WTC11 (cell line): ENCODE measurements at regions not wholly inside any gene's neighbourhood (a gene's known extent, or its start where the extent isn't known, plus 50 kb on each side); places are given as distances from the start of the nearest gene placed in this dataset.

Experiments used
- ATAC-seq: fragments of 200-7000 bp; cut with Tn5 transposase; 2 replicates; pipeline ENCODE4 v1.10.0; 2021; ENCODE audit warnings: mild to moderate bottlenecking, moderate library complexity
- CTCF ChIA-PET: fragments of 300-600 bp; sonication (Branson Sonifier 250); formaldehyde crosslinking; loops from one replicate; lab custom pipeline; 2021; ENCODE audit warnings: antibody characterized with exemption; lab: Charles Lee
- POLR2A ChIA-PET: fragments of 350-600 bp; sonication (Branson Sonifier 250); formaldehyde crosslinking; loops from one replicate; lab custom pipeline; 2021; ENCODE audit warnings: antibody characterized with exemption; lab: Charles Lee
- DNase-seq: peaks from one replicate; pipeline ENCODE4 v3.0.0; 2021; ENCODE audit warnings: low spot score
- H3K27ac Mint-ChIP-seq: 2 replicates; pipeline ENCODE4 v1.8.0; 2021; ENCODE audit warnings: mixed read lengths
- H3K27me3 Mint-ChIP-seq: 2 replicates; pipeline ENCODE4 v1.8.0; 2021; ENCODE audit warnings: low read depth, mild to moderate bottlenecking, moderate library complexity, mixed read lengths
- H3K36me3 Mint-ChIP-seq: 2 replicates; pipeline ENCODE4 v1.8.0; 2021; ENCODE audit warnings: mixed read lengths
- H3K4me1 Mint-ChIP-seq: 2 replicates; pipeline ENCODE4 v1.8.0; 2022; ENCODE audit warnings: mixed read lengths
- H3K4me3 Mint-ChIP-seq: 2 replicates; pipeline ENCODE4 v1.8.0; 2021; ENCODE audit warnings: mild to moderate bottlenecking, moderate library complexity, mixed read lengths
- H3K9me3 Mint-ChIP-seq: 2 replicates; pipeline ENCODE4 v1.8.0; 2021; ENCODE audit warnings: mixed read lengths
- CBFB ChIP-seq: sonication (generic); formaldehyde crosslinking; IDR thresholded peaks from 2 replicates; pipeline ENCODE4 v1.8.1; 2022; ENCODE audit warnings: mild to moderate bottlenecking, low read depth, missing genetic modification reagents
- CTCF ChIP-seq: fragments of 200-600 bp; IDR thresholded peaks from 2 replicates; pipeline ENCODE4 v1.8.0; 2022; ENCODE audit warnings: antibody characterized with exemption
- FOXP4 ChIP-seq: sonication (generic); formaldehyde crosslinking; IDR thresholded peaks from 2 replicates; pipeline ENCODE4 v1.8.0; 2022; ENCODE audit warnings: mild to moderate bottlenecking, missing genetic modification reagents
- NFYB ChIP-seq: sonication (generic); formaldehyde crosslinking; conservative IDR thresholded peaks from 2 replicates; pipeline ENCODE4 v1.8.0; 2022; ENCODE audit warnings: low read depth, missing genetic modification reagents
- PREB ChIP-seq: sonication (generic); formaldehyde crosslinking; IDR thresholded peaks from 2 replicates; pipeline ENCODE4 v1.8.1; 2022; ENCODE audit warnings: mild to moderate bottlenecking, missing genetic modification reagents, moderate library complexity, borderline replicate concordance
- STAT6 ChIP-seq: sonication (generic); formaldehyde crosslinking; conservative IDR thresholded peaks from 2 replicates; pipeline ENCODE4 v1.8.1; 2023; ENCODE audit warnings: mild to moderate bottlenecking, low read depth, missing genetic modification reagents, moderate library complexity
- TEAD4 ChIP-seq: sonication (generic); formaldehyde crosslinking; IDR thresholded peaks from 2 replicates; pipeline ENCODE4 v1.8.0; 2022; ENCODE audit warnings: mild to moderate bottlenecking, missing genetic modification reagents
- ZNF121 ChIP-seq: sonication (generic); formaldehyde crosslinking; IDR thresholded peaks from 2 replicates; pipeline ENCODE4 v1.8.0; 2023; ENCODE audit warnings: missing genetic modification reagents
- ZNF263 ChIP-seq: sonication (generic); formaldehyde crosslinking; IDR thresholded peaks from 2 replicates; pipeline ENCODE4 v1.8.1; 2022; ENCODE audit warnings: low read depth, mild to moderate bottlenecking, moderate library complexity, missing genetic modification reagents
- ZNF281 ChIP-seq: sonication (generic); formaldehyde crosslinking; IDR thresholded peaks from 2 replicates; pipeline ENCODE4 v1.8.0; 2023; ENCODE audit warnings: mild to moderate bottlenecking, missing genetic modification reagents
- ZNF423 ChIP-seq: fragments of 250-450 bp; sonication (Bioruptor Pico); IDR thresholded peaks from 2 replicates; pipeline ENCODE4 v2.1.2; 2022; ENCODE audit warnings: mild to moderate bottlenecking, moderate library complexity
- ZNF512 ChIP-seq: sonication (generic); formaldehyde crosslinking; IDR thresholded peaks from 2 replicates; pipeline ENCODE4 v1.8.1; 2022; ENCODE audit warnings: missing genetic modification reagents, borderline replicate concordance

- ATAC-seq: no peak
- TF ChIP-seq PREB (CRISPR knock-in tag): no peak
- no peak for TF ChIP-seq NFYB (CRISPR knock-in tag)
- TF ChIP-seq ZNF281 (CRISPR knock-in tag): no peak
- no peak for TF ChIP-seq TEAD4 (CRISPR knock-in tag)
- TF ChIP-seq ZNF263: no peak
- no peak for TF ChIP-seq FOXP4 (CRISPR knock-in tag)
- TF ChIP-seq ZNF121 (CRISPR knock-in tag): no peak
- TF ChIP-seq STAT6 (CRISPR knock-in tag): no peak
- no peak for TF ChIP-seq CTCF
- TF ChIP-seq ZNF512 (CRISPR knock-in tag): no peak
- TF ChIP-seq CBFB (CRISPR knock-in tag): no peak
- Mint-ChIP-seq H3K27me3 (no peaks in the 10 kb centered on the region), H3K4me1 (no peaks in the 10 kb centered on the region), H3K27ac (no peak overlapping the region), H3K36me3 (no peaks in the 10 kb centered on the region), H3K4me3 (no peak overlapping the region), H3K9me3 (no peaks in the 10 kb centered on the region; the same call in 1 of the 2 replicates)
- ChIA-PET POLR2A (no interaction called here), CTCF (interaction anchor here (1.5 kb wide), 1 partner anchor 11 kb away, joined by 4 read pairs; no protein-coding TSS in a partner anchor)
- no peak for DNase-seq
Observed at GRCh38 chr6:97947841-97948240, 664.8 kb upstream of the MMS22L start.

GRCh38 chr6:97958134-97958533 is 675.1 kb upstream of the MMS22L start:
- Mint-ChIP-seq H3K27ac (no peak overlapping the region), H3K36me3 (peaks cover 8% of the 10 kb centered on the region), H3K27me3 (no peaks in the 10 kb centered on the region), H3K4me1 (peaks cover 18% of the 10 kb centered on the region), H3K9me3 (peaks cover 13% of the 10 kb centered on the region), H3K4me3 (no peak overlapping the region)
- ChIA-PET POLR2A (no interaction called here), CTCF (interaction anchor here (2.0 kb wide), 1 partner anchor 10 kb away, joined by 4 read pairs; no protein-coding TSS in a partner anchor)
- DNase-seq (peak; percentile 60), ATAC-seq (peak; percentile 98)
- TF ChIP-seq ZNF423 (CRISPR knock-in tag) (no peak), ZNF121 (CRISPR knock-in tag) (0 out of 2 replicates have a peak, but pooled peaks have one; percentile 22)
- TF ChIP-seq, all 79 proteins: peak for 1
